ENCODE measurements at regions not wholly inside any gene's neighbourhood (a gene's known extent, or its start where the extent isn't known, plus 50 kb on each side); places are given as distances from the start of the nearest gene placed in this dataset.
A peak's percentile ranks its signal among the peaks of the same experiment; 100 is the strongest.
"Not testable (repeated sequence)": the region's sequence is repeated elsewhere in the genome, so short reads cannot be mapped to it uniquely, and the experiment has no call there.

DNA sequence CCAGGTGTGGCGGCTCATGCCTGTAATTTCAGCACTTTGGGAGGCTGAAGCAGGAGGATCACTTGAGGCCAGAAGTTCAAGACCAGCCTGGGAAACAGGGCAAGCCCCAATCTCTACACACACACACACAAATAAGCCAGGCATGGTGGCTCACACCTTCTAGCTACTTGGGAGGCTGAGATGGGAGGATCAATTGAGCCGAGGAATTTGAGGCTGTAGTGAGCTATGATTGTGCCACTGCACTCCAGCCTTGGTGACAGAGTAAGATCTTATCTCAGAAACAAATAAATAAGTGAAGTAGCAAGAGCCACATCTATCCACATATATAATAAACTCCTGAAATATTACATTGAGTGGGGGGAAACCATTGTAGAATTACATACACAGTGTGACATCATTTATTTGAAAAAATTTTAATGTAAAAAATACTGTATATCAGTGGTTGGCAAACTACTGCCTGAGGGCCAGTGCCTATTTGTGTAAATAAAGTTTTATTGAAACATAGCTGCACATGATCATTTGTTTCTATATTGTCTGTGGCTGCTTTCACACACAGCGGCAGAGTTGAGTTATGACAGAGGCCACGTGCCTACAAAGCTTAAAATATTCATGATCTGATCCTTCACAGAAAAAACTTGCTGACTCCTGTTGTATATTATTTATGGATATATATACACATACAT is 54.7 kb upstream of the ARHGEF7 start:
- peaks cover 12% of the 10 kb centered on the region for H3K27me3 Mint-ChIP-seq (ENCODE audit: low read depth)
- TF ChIP-seq FOXJ3 (CRISPR knock-in tag; IDR thresholded peaks at IDR 0.05; ENCODE audit: borderline replicate concordance) = no peak
- TF ChIP-seq, protein P1, sequence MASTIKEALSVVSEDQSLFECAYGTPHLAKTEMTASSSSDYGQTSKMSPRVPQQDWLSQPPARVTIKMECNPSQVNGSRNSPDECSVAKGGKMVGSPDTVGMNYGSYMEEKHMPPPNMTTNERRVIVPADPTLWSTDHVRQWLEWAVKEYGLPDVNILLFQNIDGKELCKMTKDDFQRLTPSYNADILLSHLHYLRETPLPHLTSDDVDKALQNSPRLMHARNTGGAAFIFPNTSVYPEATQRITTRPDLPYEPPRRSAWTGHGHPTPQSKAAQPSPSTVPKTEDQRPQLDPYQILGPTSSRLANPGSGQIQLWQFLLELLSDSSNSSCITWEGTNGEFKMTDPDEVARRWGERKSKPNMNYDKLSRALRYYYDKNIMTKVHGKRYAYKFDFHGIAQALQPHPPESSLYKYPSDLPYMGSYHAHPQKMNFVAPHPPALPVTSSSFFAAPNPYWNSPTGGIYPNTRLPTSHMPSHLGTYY (CRISPR knock-in tag; IDR thresholded peaks at IDR 0.05) = no peak
- ChIA-PET POLR2A (no interaction called here), CTCF (no interaction called here)
- H3K4me3 Mint-ChIP-seq = no peak overlapping the region
- H3K4me1 Mint-ChIP-seq = peaks cover 32% of the 10 kb centered on the region
- peaks cover 48% of the 10 kb centered on the region for H3K9me3 Mint-ChIP-seq
- no peak for ATAC-seq
- peaks cover 39% of the 10 kb centered on the region for H3K36me3 Mint-ChIP-seq
- no peak for DNase-seq (ENCODE audit: low spot score)
- no peak overlapping the region for H3K27ac Mint-ChIP-seq

DNA sequence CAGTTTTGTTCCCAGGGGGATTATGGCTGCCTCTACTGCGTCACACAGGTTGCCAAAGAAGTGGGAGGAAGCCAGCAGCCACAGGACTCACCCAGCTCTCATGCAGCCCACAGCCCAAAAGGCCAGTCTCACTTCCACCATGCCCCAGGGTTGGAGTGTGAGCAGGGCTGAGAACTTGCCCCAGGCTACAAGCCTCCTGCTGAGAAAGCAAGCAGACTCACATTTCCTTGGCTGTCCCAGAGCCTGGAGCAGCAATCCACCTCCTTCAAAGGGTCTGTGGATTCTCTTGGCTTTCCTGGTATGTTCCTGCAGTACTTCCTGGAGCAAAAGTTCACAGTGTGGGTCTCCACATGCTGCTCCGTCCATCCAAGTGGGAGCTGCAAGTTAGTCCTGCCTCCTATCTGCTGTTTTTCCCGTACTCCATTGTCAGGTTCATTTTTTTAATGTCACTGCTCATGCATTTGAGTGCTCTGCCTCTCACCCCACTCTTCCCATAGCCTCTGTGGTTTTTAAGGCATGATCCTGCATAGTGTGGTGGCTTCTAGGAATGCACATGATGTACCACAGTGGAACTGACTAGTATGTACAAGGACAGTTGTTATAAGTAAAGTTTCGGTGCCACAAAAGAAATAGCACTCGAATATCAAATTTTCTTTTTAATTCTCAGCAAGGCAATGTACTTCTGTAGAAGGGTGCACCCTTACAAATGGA is 56.2 kb upstream of the ARHGEF7 start:
- Mint-ChIP-seq H3K36me3 (peaks cover 39% of the 10 kb centered on the region), H3K27ac (no peak overlapping the region), H3K27me3 (ENCODE audit: low read depth) (no peaks in the 10 kb centered on the region; the same call in 1 of the 2 replicates), H3K4me3 (no peak overlapping the region), H3K9me3 (peaks cover 48% of the 10 kb centered on the region), H3K4me1 (peaks cover 18% of the 10 kb centered on the region)
- POLR2A ChIA-PET = no interaction called here
- ATAC-seq (peak; percentile 20; the same call in 1 of the 2 replicates), DNase-seq (ENCODE audit: low spot score) (no peak)
- TF ChIP-seq CBFB (CRISPR knock-in tag; IDR thresholded peaks at IDR 0.05; ENCODE audit: low read depth) = no peak
- no peak for TF ChIP-seq MAX (CRISPR knock-in tag; IDR thresholded peaks at IDR 0.05)
- TF ChIP-seq JUN (CRISPR knock-in tag; IDR thresholded peaks at IDR 0.05) = no peak
- TF ChIP-seq, protein P2, sequence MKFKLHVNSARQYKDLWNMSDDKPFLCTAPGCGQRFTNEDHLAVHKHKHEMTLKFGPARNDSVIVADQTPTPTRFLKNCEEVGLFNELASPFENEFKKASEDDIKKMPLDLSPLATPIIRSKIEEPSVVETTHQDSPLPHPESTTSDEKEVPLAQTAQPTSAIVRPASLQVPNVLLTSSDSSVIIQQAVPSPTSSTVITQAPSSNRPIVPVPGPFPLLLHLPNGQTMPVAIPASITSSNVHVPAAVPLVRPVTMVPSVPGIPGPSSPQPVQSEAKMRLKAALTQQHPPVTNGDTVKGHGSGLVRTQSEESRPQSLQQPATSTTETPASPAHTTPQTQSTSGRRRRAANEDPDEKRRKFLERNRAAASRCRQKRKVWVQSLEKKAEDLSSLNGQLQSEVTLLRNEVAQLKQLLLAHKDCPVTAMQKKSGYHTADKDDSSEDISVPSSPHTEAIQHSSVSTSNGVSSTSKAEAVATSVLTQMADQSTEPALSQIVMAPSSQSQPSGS (CRISPR knock-in tag; IDR thresholded peaks at IDR 0.05; ENCODE audit: borderline replicate concordance, low read depth) = no peak
- TF ChIP-seq, protein P3, sequence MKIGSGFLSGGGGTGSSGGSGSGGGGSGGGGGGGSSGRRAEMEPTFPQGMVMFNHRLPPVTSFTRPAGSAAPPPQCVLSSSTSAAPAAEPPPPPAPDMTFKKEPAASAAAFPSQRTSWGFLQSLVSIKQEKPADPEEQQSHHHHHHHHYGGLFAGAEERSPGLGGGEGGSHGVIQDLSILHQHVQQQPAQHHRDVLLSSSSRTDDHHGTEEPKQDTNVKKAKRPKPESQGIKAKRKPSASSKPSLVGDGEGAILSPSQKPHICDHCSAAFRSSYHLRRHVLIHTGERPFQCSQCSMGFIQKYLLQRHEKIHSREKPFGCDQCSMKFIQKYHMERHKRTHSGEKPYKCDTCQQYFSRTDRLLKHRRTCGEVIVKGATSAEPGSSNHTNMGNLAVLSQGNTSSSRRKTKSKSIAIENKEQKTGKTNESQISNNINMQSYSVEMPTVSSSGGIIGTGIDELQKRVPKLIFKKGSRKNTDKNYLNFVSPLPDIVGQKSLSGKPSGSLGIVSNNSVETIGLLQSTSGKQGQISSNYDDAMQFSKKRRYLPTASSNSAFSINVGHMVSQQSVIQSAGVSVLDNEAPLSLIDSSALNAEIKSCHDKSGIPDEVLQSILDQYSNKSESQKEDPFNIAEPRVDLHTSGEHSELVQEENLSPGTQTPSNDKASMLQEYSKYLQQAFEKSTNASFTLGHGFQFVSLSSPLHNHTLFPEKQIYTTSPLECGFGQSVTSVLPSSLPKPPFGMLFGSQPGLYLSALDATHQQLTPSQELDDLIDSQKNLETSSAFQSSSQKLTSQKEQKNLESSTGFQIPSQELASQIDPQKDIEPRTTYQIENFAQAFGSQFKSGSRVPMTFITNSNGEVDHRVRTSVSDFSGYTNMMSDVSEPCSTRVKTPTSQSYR (CRISPR knock-in tag; IDR thresholded peaks at IDR 0.05) = no peak
- CTCF ChIA-PET = no interaction called here

DNA sequence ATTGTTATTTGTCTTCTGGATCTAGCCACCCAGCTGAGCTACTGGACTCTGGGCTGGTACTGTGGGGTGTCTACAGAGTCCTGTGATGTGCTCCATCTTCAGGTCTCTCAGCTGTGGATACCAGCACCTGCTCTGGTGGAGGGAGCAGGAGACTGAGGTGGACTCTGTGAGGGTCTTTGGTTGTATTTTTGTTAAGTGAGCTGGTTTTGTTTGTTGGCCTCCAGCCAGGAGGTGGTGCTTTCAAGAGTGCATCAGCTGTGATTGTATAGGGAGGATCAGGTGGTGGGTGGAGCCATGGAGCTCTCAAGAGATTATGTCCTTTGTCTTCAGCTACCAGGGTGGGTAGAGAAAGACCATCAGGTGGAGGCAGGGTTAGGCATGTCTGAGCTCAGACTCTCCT is 56.8 kb upstream of the ARHGEF7 start:
- H3K27me3 Mint-ChIP-seq (ENCODE audit: low read depth); ATAC-seq; H3K27ac Mint-ChIP-seq; H3K4me3 Mint-ChIP-seq; CTCF ChIA-PET; DNase-seq (ENCODE audit: low spot score); POLR2A ChIA-PET: not testable (repeated sequence)
- H3K4me1 Mint-ChIP-seq = peaks cover 12% of the 10 kb centered on the region
- H3K9me3 Mint-ChIP-seq = peaks cover 48% of the 10 kb centered on the region
- peaks cover 39% of the 10 kb centered on the region for H3K36me3 Mint-ChIP-seq

DNA sequence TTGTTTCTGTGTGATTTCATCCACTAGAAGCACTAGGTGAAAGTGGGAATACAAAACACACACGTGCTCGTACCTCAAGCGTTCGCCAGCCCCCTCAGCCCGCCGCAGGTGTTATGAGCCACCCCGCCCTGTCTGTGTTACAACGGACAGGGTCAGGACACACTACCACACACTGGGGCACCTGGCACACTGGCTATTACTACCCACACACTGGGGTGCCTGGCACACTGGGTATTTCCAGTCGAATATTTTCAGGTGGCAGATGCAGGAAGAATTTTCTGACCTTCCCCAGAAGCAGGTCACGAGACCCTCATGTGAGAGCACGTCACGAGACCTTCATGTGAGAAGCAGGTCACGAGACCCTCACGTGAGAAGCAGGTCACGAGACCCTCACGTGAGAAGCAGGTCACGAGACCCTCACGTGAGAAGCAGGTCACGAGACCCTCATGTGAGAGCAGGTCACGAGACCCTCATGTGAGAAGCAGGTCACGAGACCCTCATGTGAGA is 63.3 kb upstream of the ARHGEF7 start:
- POLR2A ChIA-PET; H3K9me3 Mint-ChIP-seq; H3K4me1 Mint-ChIP-seq; DNase-seq (ENCODE audit: low spot score); H3K27me3 Mint-ChIP-seq (ENCODE audit: low read depth); H3K36me3 Mint-ChIP-seq; H3K4me3 Mint-ChIP-seq; H3K27ac Mint-ChIP-seq; ATAC-seq: not testable (repeated sequence)
- CTCF ChIA-PET = interaction anchor here (1.4 kb wide), 1 partner anchor 16 kb away, joined by 6 read pairs; no protein-coding TSS in a partner anchor
